ENCODE measurements at regions not wholly inside any gene's neighbourhood (a gene's known extent, or its start where the extent isn't known, plus 50 kb on each side); places are given as distances from the start of the nearest gene placed in this dataset.
A peak's percentile ranks its signal among the peaks of the same experiment; 100 is the strongest.

- DNase-seq, result no peak
Observed at GRCh38 chr1:184919892-184920291, 54.4 kb downstream of the NIBAN1 start.

GRCh38 chr1:184915463-184916090 lies 58.7 kb downstream of the NIBAN1 start:
- DNase-seq, result no peak

GRCh38 chr1:184914149-184914548 lies 60.2 kb downstream of the NIBAN1 start:
- no peak for DNase-seq

- no peak for DNase-seq
Observed at GRCh38 chr1:184912392-184912791, 61.9 kb downstream of the NIBAN1 start.

GRCh38 chr1:184911830-184912229 lies 62.5 kb downstream of the NIBAN1 start:
- DNase-seq, result no peak

- DNase-seq, result no peak
Observed at GRCh38 chr1:184911103-184911745, 63.1 kb downstream of the NIBAN1 start.

- no peak for DNase-seq
Observed at GRCh38 chr1:184910691-184911091, 63.6 kb downstream of the NIBAN1 start.

- no peak for DNase-seq
Observed at GRCh38 chr1:184910005-184910404, 64.3 kb downstream of the NIBAN1 start.

GRCh38 chr1:184909019-184909418 lies 65.3 kb downstream of the NIBAN1 start:
- DNase-seq, result no peak

GRCh38 chr1:184908506-184908905 lies 65.8 kb downstream of the NIBAN1 start:
- no peak for DNase-seq

- no peak for DNase-seq
Observed at GRCh38 chr1:184907500-184907899, 66.8 kb downstream of the NIBAN1 start.

- no peak for DNase-seq
Observed at GRCh38 chr1:184906761-184907160, 67.5 kb downstream of the NIBAN1 start.

GRCh38 chr1:184905601-184906322 lies 68.5 kb downstream of the NIBAN1 start:
- DNase-seq, result no peak

GRCh38 chr1:184903111-184903692 lies 71.1 kb downstream of the NIBAN1 start:
- DNase-seq, result no peak

GRCh38 chr1:184900507-184900906 lies 73.8 kb downstream of the NIBAN1 start:
- no peak for DNase-seq

GRCh38 chr1:184896000-184896399 lies 78.3 kb downstream of the NIBAN1 start:
- DNase-seq, result no peak

GRCh38 chr1:184895086-184895485 lies 79.2 kb downstream of the NIBAN1 start:
- DNase-seq, result no peak

GRCh38 chr1:184893695-184894094 lies 80.6 kb downstream of the NIBAN1 start:
- DNase-seq, result no peak

- peak; percentile 28 for DNase-seq
Observed at GRCh38 chr1:184892116-184892515, 82.2 kb downstream of the NIBAN1 start.

GRCh38 chr1:184891440-184891839 lies 82.9 kb downstream of the NIBAN1 start:
- no peak for DNase-seq

GRCh38 chr1:184890539-184890973 lies 83.8 kb downstream of the NIBAN1 start:
- DNase-seq, result peak; percentile 54

- no peak for DNase-seq
Observed at GRCh38 chr1:184889902-184890301, 84.4 kb downstream of the NIBAN1 start.

- DNase-seq, result no peak
Observed at GRCh38 chr1:184889166-184889565, 85.1 kb downstream of the NIBAN1 start.

- no peak for DNase-seq
Observed at GRCh38 chr1:184888505-184888904, 85.8 kb downstream of the NIBAN1 start.
